GM12878 (cell line): ENCODE measurements at regions not wholly inside any gene's neighbourhood (a gene's known extent, or its start where the extent isn't known, plus 50 kb on each side); places are given as distances from the start of the nearest gene placed in this dataset.

Experiments used
- ATAC-seq: fragments of 200-7000 bp; cut with Tn5 transposase; 3 replicates; pipeline ENCODE4 v1.9.1; 2020; ENCODE audit warnings: mild to moderate bottlenecking, moderate library complexity
- BruUV-seq: library from RNA; stranded (reverse); fragments of 400-500 nt; replicated peaks from 2 replicates; lab custom pipeline; 2021; lab: Mats Ljungman, UMichigan
- CTCF ChIA-PET: fragments of 300-600 bp; sonication (Branson Sonifier 250); formaldehyde crosslinking; extraction: SDS; loops from one replicate; lab custom pipeline; 2021; ENCODE audit warnings: inconsistent platforms; lab: Yijun Ruan, JAX
- POLR2A ChIA-PET: fragments of 350-600 bp; formaldehyde crosslinking; extraction: SDS; loops from one replicate; lab custom pipeline; 2021; ENCODE audit warnings: inconsistent platforms; lab: Charles Lee
- RAD21 ChIA-PET: fragments of 300-600 bp; sonication (Branson Sonifier 250); formaldehyde crosslinking; loops from one replicate; lab custom pipeline; 2023; ENCODE audit warnings: antibody characterized with exemption; ENCODE audit not compliant: unreplicated experiment; lab: Charles Lee
- SMC1A ChIA-PET: fragments of 300-600 bp; sonication (Branson Sonifier 250); formaldehyde crosslinking; loops from one replicate; lab custom pipeline; 2023; ENCODE audit not compliant: unreplicated experiment, uncharacterized antibody; lab: Charles Lee
- DNase-seq: peaks from one replicate; pipeline ENCODE4 v3.0.0-alpha.2; 2011; ENCODE audit warnings: low read depth, low spot score
- FAIRE-seq: peaks from 3 replicates; lab custom pipeline; 2011; peaks lifted over from hg19 to GRCh38; lab: Jason Lieb, UNC
- H2AFZ ChIP-seq: 2 replicates; pipeline ENCODE4 v1.6.0; 2011; ENCODE audit warnings: low read depth, low read length, control low read depth; ENCODE audit not compliant: control insufficient read depth
- H3K27ac ChIP-seq: 2 replicates; pipeline ENCODE4 v1.5.1; 2011; ENCODE audit warnings: control low read depth; ENCODE audit not compliant: control insufficient read depth, insufficient read depth
- H3K27me3 ChIP-seq, 2 experiments: replicated peaks in 1 of 2; 2 replicates each; pipeline versions ENCODE4 v1.6.0 to v1.6.1; 2011; ENCODE audit warnings: low read length in 1 of 2; ENCODE audit not compliant: control insufficient read depth in 2 of 2, insufficient read depth in 2 of 2
- H3K36me3 ChIP-seq, 2 experiments: 2 replicates each; pipeline ENCODE4 v1.5.1; 2011; ENCODE audit warnings: low read length in 1 of 2; ENCODE audit not compliant: control insufficient read depth in 2 of 2, insufficient read depth in 2 of 2
- H3K4me1 ChIP-seq: 2 replicates; pipeline ENCODE4 v1.6.1; 2011; ENCODE audit warnings: mild to moderate bottlenecking, low read length, moderate library complexity, mixed read lengths; ENCODE audit not compliant: control insufficient read depth, insufficient read depth
- H3K4me2 ChIP-seq: 2 replicates; pipeline ENCODE4 v1.6.0; 2011; ENCODE audit warnings: control low read depth; ENCODE audit not compliant: control insufficient read depth, insufficient read depth
- H3K4me3 ChIP-seq: fragments of 200-600 bp; sonication (generic); 2 replicates; pipeline ENCODE4 v1.5.1; 2016
- H3K79me2 ChIP-seq: 2 replicates; pipeline ENCODE4 v1.6.0; 2011; ENCODE audit warnings: low read length; ENCODE audit not compliant: control insufficient read depth, insufficient read depth
- H3K9ac ChIP-seq: 2 replicates; pipeline ENCODE4 v1.8.0; 2011; ENCODE audit warnings: low read length, control low read depth, mixed read lengths; ENCODE audit not compliant: control insufficient read depth, insufficient read depth
- H3K9me3 ChIP-seq: replicated peaks from 3 replicates; pipeline ENCODE4 v1.5.1; 2011; ENCODE audit warnings: mild to moderate bottlenecking, low read length; ENCODE audit not compliant: control insufficient read depth, insufficient read depth
- H4K20me1 ChIP-seq: 2 replicates; pipeline ENCODE4 v1.6.0; 2011; ENCODE audit not compliant: control insufficient read depth, insufficient read depth
- POLR2AphosphoS5 ChIP-seq: IDR thresholded peaks from 2 replicates; pipeline ENCODE4 v1.6.1; 2011; ENCODE audit warnings: mild to moderate bottlenecking, low read length, inconsistent platforms
- TCF7 ChIP-seq: IDR thresholded peaks from 2 replicates; pipeline ENCODE4 v1.6.1; 2014; ENCODE audit warnings: antibody characterized with exemption, borderline replicate concordance
- WGBS: methylation state at CpG from one replicate; pipeline ENCODE4 v1.1.6; 2016; ENCODE audit warnings: low lambda C conversion rate; ENCODE audit not compliant: insufficient replicate concordance, insufficient coverage; ENCODE audit errors: missing lambda C conversion rate; 5-methylcytosine and 5-hydroxymethylcytosine counted together
- in situ Hi-C: fragments of 300-500 bp; cut with MboI; formaldehyde crosslinking; loops from 9 replicates; pipeline ENCODE4 v1.14.3; 2018; ENCODE audit warnings: mixed read lengths
- intact Hi-C: fragments of 100-400 bp; cut with micrococcal nuclease; formaldehyde crosslinking; loops from one replicate; pipeline ENCODE4 v1.14.2; 2022; ENCODE audit not compliant: unreplicated experiment
- TF ChIP-seq, protein P1 (sequence below), 3 experiments: IDR thresholded peaks in 2 of 3; conservative IDR thresholded peaks in 1 of 3; 2 replicates each; pipeline ENCODE4 v1.5.1; 2011; ENCODE audit warnings: low read depth in 3 of 3, low read length in 3 of 3, mild to moderate bottlenecking in 3 of 3, control low read depth in 2 of 3, moderate library complexity in 2 of 3, inconsistent platforms in 1 of 3, mixed read lengths in 1 of 3; ENCODE audit not compliant: control insufficient read depth in 2 of 3, insufficient read depth in 1 of 3; ENCODE audit errors: extremely low read depth in 1 of 3

DNA sequence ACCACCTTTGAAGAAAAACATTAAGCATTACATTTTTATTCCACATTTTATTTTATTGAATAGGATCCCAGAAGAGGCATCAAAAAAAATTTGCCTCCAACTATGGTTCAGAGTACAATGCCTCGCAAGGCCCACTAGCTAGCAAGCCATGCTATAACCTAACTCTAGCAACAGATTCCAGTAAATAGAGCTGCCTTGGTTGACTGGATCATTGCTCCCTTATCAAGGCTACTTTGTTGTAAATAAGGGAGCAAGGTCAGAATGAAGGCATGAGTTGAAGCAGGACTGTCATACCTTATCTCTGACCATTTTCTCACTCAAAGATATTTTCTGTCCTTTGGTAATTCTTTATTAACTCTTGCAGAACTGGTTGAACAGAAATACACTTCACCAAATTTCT is 672.6 kb downstream of the EPHA4 start:
- ChIA-PET SMC1A (interaction anchor here (0.6 to 1.5 kb wide), 3 partner anchors 9 to 374 kb away, joined by 3 to 4 read pairs (median 3); no protein-coding TSS in a partner anchor), CTCF (interaction anchor here (1.7 kb wide), 1 partner anchor 125 kb away, joined by 4 read pairs; no protein-coding TSS in a partner anchor), RAD21 (no interaction called here), POLR2A (no interaction called here)
- H3K36me3 ChIP-seq = no peaks in the 10 kb centered on the region
- H3K4me3 ChIP-seq = no peak overlapping the region
- H3K9me3 ChIP-seq = no peaks in the 10 kb centered on the region
- intact Hi-C loops = no loop called here
- no peaks in the 10 kb centered on the region; a peak in 1 of 4 replicates for H3K27me3 ChIP-seq
- no peak overlapping the region for H3K4me2 ChIP-seq
- FAIRE-seq (no peak), DNase-seq (no peak), ATAC-seq (no peak)
- no peaks in the 10 kb centered on the region for H3K4me1 ChIP-seq
- H4K20me1 ChIP-seq = no peaks in the 10 kb centered on the region
- no peak overlapping the region for H3K9ac ChIP-seq
- no peak overlapping the region for H3K27ac ChIP-seq
- TF ChIP-seq TCF7 = no peak
- H2AFZ ChIP-seq = no peak overlapping the region
- WGBS = 6% methylated on average over 1 of the region's 1 CpG
- in situ Hi-C loops = no loop called here
- BruUV-seq = no TSS peak
- no peaks in the 10 kb centered on the region for H3K79me2 ChIP-seq

- H4K20me1 ChIP-seq = no peaks in the 10 kb centered on the region
- no peaks in the 10 kb centered on the region for H3K9me3 ChIP-seq
- ATAC-seq = no peak
- no peak overlapping the region for H3K4me2 ChIP-seq
- ChIA-PET SMC1A (no interaction called here), CTCF (no interaction called here), RAD21 (no interaction called here), POLR2A (no interaction called here)
- intact Hi-C loops = no loop called here
- no peaks in the 10 kb centered on the region for H3K79me2 ChIP-seq
- H2AFZ ChIP-seq = no peak overlapping the region
- no peak overlapping the region for H3K9ac ChIP-seq
- 90% methylated on average over 2 of the region's 2 CpGs for WGBS
- no peaks in the 10 kb centered on the region; a peak in 1 of 4 replicates for H3K27me3 ChIP-seq
- BruUV-seq = no TSS peak
- H3K4me1 ChIP-seq = no peaks in the 10 kb centered on the region
- TF ChIP-seq, protein P1, sequence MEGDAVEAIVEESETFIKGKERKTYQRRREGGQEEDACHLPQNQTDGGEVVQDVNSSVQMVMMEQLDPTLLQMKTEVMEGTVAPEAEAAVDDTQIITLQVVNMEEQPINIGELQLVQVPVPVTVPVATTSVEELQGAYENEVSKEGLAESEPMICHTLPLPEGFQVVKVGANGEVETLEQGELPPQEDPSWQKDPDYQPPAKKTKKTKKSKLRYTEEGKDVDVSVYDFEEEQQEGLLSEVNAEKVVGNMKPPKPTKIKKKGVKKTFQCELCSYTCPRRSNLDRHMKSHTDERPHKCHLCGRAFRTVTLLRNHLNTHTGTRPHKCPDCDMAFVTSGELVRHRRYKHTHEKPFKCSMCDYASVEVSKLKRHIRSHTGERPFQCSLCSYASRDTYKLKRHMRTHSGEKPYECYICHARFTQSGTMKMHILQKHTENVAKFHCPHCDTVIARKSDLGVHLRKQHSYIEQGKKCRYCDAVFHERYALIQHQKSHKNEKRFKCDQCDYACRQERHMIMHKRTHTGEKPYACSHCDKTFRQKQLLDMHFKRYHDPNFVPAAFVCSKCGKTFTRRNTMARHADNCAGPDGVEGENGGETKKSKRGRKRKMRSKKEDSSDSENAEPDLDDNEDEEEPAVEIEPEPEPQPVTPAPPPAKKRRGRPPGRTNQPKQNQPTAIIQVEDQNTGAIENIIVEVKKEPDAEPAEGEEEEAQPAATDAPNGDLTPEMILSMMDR (IDR thresholded peaks at IDR 0.05 in 2 of 3, conservative IDR thresholded peaks at IDR 0.05 in 1 of 3; ENCODE audit: control insufficient read depth in 2 of 3, extremely low read depth in 1 of 3, insufficient read depth in 1 of 3, low read depth in 3 of 3, low read length in 3 of 3) = no peak
- no peak for TF ChIP-seq POLR2AphosphoS5
- H3K27ac ChIP-seq = no peak overlapping the region
- no peaks in the 10 kb centered on the region for H3K36me3 ChIP-seq
- H3K4me3 ChIP-seq = no peak overlapping the region
- FAIRE-seq = no peak
- no peak for DNase-seq
- in situ Hi-C loops = no loop called here
These were observed 668.1 kb downstream of the EPHA4 start for GRCh38 chr2:220904015-220904414.
